ENCODE measurements at regions not wholly inside any gene's neighbourhood (a gene's known extent, or its start where the extent isn't known, plus 50 kb on each side); places are given as distances from the start of the nearest gene placed in this dataset.

DNA sequence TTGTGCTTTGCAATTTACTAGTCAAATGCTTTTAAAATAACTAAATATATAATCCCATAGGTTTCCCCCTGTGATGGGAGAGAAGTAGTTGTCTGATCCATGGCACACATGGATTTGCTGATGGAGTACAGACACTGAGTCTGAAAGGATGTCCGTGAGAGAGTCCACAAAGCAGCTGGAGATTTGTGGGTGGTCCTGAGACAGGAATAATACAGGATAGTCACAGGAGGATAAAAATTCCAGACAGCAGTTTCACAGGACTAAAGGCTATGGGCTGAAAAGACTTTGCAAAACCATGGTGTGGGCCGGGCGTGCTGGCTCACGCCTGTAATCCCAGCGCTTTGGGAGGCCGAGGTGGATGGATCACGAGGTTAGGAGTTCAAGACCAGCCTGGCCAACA lies 58.7 kb upstream of the ZFR start:
- H3K27ac ChIP-seq (ENCODE audit: low read depth in 1 of 2, low read length in 2 of 2) = no peak overlapping the region
- Mint-ChIP-seq H3K9me3 (peaks cover 0 to 2% (median under 1%) of the 10 kb centered on the region in 7 donors), H3K27me3 (ENCODE audit: low read depth in 3 of 3) (peaks cover 8 to 19% (median 13%) of the 10 kb centered on the region in 3 donors), H3K4me3 (no peak overlapping the region), H3K36me3 (peaks cover 0 to 2% of the 10 kb centered on the region in 2 donors), H3K27ac (no peak overlapping the region), H3K4me1 (peaks cover 45% of the 10 kb centered on the region)
- TF ChIP-seq, protein P1, sequence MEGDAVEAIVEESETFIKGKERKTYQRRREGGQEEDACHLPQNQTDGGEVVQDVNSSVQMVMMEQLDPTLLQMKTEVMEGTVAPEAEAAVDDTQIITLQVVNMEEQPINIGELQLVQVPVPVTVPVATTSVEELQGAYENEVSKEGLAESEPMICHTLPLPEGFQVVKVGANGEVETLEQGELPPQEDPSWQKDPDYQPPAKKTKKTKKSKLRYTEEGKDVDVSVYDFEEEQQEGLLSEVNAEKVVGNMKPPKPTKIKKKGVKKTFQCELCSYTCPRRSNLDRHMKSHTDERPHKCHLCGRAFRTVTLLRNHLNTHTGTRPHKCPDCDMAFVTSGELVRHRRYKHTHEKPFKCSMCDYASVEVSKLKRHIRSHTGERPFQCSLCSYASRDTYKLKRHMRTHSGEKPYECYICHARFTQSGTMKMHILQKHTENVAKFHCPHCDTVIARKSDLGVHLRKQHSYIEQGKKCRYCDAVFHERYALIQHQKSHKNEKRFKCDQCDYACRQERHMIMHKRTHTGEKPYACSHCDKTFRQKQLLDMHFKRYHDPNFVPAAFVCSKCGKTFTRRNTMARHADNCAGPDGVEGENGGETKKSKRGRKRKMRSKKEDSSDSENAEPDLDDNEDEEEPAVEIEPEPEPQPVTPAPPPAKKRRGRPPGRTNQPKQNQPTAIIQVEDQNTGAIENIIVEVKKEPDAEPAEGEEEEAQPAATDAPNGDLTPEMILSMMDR (IDR thresholded peaks at IDR 0.05) = no peak
- peaks cover 29 to 39% of the 10 kb centered on the region in 2 donors for H3K4me1 ChIP-seq (ENCODE audit: control insufficient read depth in 1 of 2, insufficient read depth in 2 of 2, low read length in 2 of 2)
- no peak overlapping the region for H3K4me2 ChIP-seq (replicated peaks; ENCODE audit: extremely low read depth, low read length, poor library complexity, severe bottlenecking)
- H2AFZ ChIP-seq (ENCODE audit: insufficient read depth, low read depth, low read length, poor library complexity, severe bottlenecking) = no peak overlapping the region
- H4K20me1 ChIP-seq (ENCODE audit: insufficient read depth, low read length) = no peaks in the 10 kb centered on the region
- H3K27me3 ChIP-seq (ENCODE audit: control insufficient read depth in 2 of 2, insufficient read depth in 2 of 2, low read length in 2 of 2) = peaks cover 0 to 2% of the 10 kb centered on the region in 2 donors
- no peak for DNase-seq
- WGBS (ENCODE audit: insufficient coverage) = 100% methylated on average over 7 of the region's 7 CpGs
- H3K79me2 ChIP-seq (ENCODE audit: insufficient read depth, low read length) = no peaks in the 10 kb centered on the region
- intact Hi-C loops (cut with micrococcal nuclease) = no loop called here
- H3K36me3 ChIP-seq (replicated peaks in 1 of 2; ENCODE audit: control insufficient read depth in 1 of 2, insufficient read depth in 2 of 2, low read length in 2 of 2) = no peaks in the 10 kb centered on the region
- H3K4me3 ChIP-seq (replicated peaks in 1 of 3; ENCODE audit: low read depth in 2 of 3, low read length in 3 of 3) = no peak overlapping the region
- H3K9me3 ChIP-seq (replicated peaks in 1 of 2; ENCODE audit: control insufficient read depth in 1 of 2, insufficient read depth in 1 of 2, low read length in 2 of 2) = no peaks in the 10 kb centered on the region
- H3K9ac ChIP-seq (ENCODE audit: insufficient read depth, low read length, poor library complexity, severe bottlenecking) = no peak overlapping the region

- Histone ChIP-seq H3K36me3 (replicated peaks in 1 of 2; ENCODE audit: control insufficient read depth in 1 of 2, insufficient read depth in 2 of 2, low read length in 2 of 2) (no peaks in the 10 kb centered on the region), H3K4me1 (ENCODE audit: control insufficient read depth in 1 of 2, insufficient read depth in 2 of 2, low read length in 2 of 2) (peaks cover 30 to 41% of the 10 kb centered on the region in 2 donors), H3K79me2 (ENCODE audit: insufficient read depth, low read length) (no peaks in the 10 kb centered on the region), H3K27ac (ENCODE audit: low read depth in 1 of 2, low read length in 2 of 2) (no peak overlapping the region), H3K9ac (ENCODE audit: insufficient read depth, low read length, poor library complexity, severe bottlenecking) (no peak overlapping the region), H2AFZ (ENCODE audit: insufficient read depth, low read depth, low read length, poor library complexity, severe bottlenecking) (no peak overlapping the region), H3K4me3 (replicated peaks in 1 of 3; ENCODE audit: low read depth in 2 of 3, low read length in 3 of 3) (no peak overlapping the region), H3K9me3 (replicated peaks in 1 of 2; ENCODE audit: control insufficient read depth in 1 of 2, insufficient read depth in 1 of 2, low read length in 2 of 2) (no peaks in the 10 kb centered on the region), H3K27me3 (ENCODE audit: control insufficient read depth in 2 of 2, insufficient read depth in 2 of 2, low read length in 2 of 2) (peaks cover 0 to 2% of the 10 kb centered on the region in 2 donors), H4K20me1 (ENCODE audit: insufficient read depth, low read length) (no peaks in the 10 kb centered on the region), H3K4me2 (replicated peaks; ENCODE audit: extremely low read depth, low read length, poor library complexity, severe bottlenecking) (no peak overlapping the region)
- DNase-seq = no peak
- Mint-ChIP-seq H3K27ac (peak overlapping the region in 1 of 7 donors; percentile 10), H3K36me3 (peaks cover 0 to 2% of the 10 kb centered on the region in 2 donors), H3K4me3 (no peak overlapping the region), H3K27me3 (ENCODE audit: low read depth in 3 of 3) (peaks cover 11 to 19% (median 13%) of the 10 kb centered on the region in 3 donors), H3K4me1 (peaks cover 42% of the 10 kb centered on the region), H3K9me3 (peaks cover 0 to 2% (median 0%) of the 10 kb centered on the region in 7 donors)
- intact Hi-C loops (cut with micrococcal nuclease) = no loop called here
- WGBS (ENCODE audit: insufficient coverage) = 98% methylated on average over 7 of the region's 16 CpGs
- TF ChIP-seq, protein P1 (IDR thresholded peaks at IDR 0.05) = no peak
Observed at GRCh38 chr5:32501071-32502002, 56.8 kb upstream of the ZFR start.
